HepG2 (cell line): ENCODE measurements at regions not wholly inside any gene's neighbourhood (a gene's known extent, or its start where the extent isn't known, plus 50 kb on each side); places are given as distances from the start of the nearest gene placed in this dataset.
"Not testable (repeated sequence)": the region's sequence is repeated elsewhere in the genome, so short reads cannot be mapped to it uniquely, and the experiment has no call there.

Source experiments
- ATAC-seq: fragments of 200-7000 bp; cut with Tn5 transposase; 3 replicates; pipeline ENCODE4 v1.9.1; 2020; ENCODE audit warnings: mild to moderate bottlenecking, moderate library complexity
- BruUV-seq: library from RNA; stranded (reverse); fragments of 400-500 nt; replicated peaks from 2 replicates; lab custom pipeline; 2021; lab: Mats Ljungman, UMichigan
- CTCF ChIA-PET: fragments of 300-600 bp; formaldehyde crosslinking; extraction: SDS; loops from one replicate; lab custom pipeline; 2021; ENCODE audit warnings: low total read pairs, inconsistent platforms, low intra/inter-chr PET ratio; lab: Yijun Ruan, JAX
- POLR2A ChIA-PET: fragments of 350-600 bp; sonication (Branson Sonifier 250); formaldehyde crosslinking; loops from one replicate; lab custom pipeline; 2020; ENCODE audit warnings: antibody characterized with exemption, inconsistent platforms; lab: Yijun Ruan, JAX
- DNase-seq: peaks from one replicate; pipeline ENCODE4 v3.0.0-alpha.2; 2015; ENCODE audit warnings: low spot score
- FAIRE-seq: peaks from 3 replicates; lab custom pipeline; 2011; peaks lifted over from hg19 to GRCh38; lab: Jason Lieb, UNC
- H2AFZ ChIP-seq: one replicate; pipeline ENCODE4 v1.6.1; 2011; ENCODE audit warnings: low read length, inconsistent platforms
- H3K27ac ChIP-seq: fragments of 300-600 bp; 3 replicates; pipeline ENCODE4 v1.8.0; 2011; ENCODE audit warnings: mixed run types, mild to moderate bottlenecking, mixed read lengths, low read length, inconsistent platforms; ENCODE audit not compliant: insufficient read depth; ENCODE audit errors: extremely low read length
- H3K27me3 ChIP-seq, 2 experiments: fragments of 200-600 bp in 1 of 2; 2 replicates in 1 of 2; 3 replicates in 1 of 2; pipeline versions ENCODE4 v1.6.0 to v1.8.0; 2011; ENCODE audit warnings: low read length in 2 of 2, mild to moderate bottlenecking in 2 of 2, moderate library complexity in 2 of 2, inconsistent platforms in 1 of 2; ENCODE audit not compliant: insufficient read depth in 2 of 2, control insufficient read depth in 1 of 2
- H3K36me3 ChIP-seq, 2 experiments: fragments of 200-600 bp in 1 of 2; replicated peaks in 1 of 2; 2 replicates in 1 of 2; 3 replicates in 1 of 2; pipeline versions ENCODE4 v1.5.1 to v1.8.0; 2011; ENCODE audit warnings: low read length in 2 of 2, inconsistent platforms in 1 of 2; ENCODE audit not compliant: insufficient read depth in 2 of 2, control insufficient read depth in 1 of 2
- H3K4me1 ChIP-seq: 2 replicates; pipeline ENCODE4 v1.5.1; 2012; ENCODE audit warnings: low read length, inconsistent platforms; ENCODE audit not compliant: insufficient read depth
- H3K4me2 ChIP-seq: 2 replicates; pipeline ENCODE4 v1.6.0; 2011; ENCODE audit warnings: low read depth, low read length, inconsistent platforms
- H3K4me3 ChIP-seq, 3 experiments: fragments of 200-600 bp in 1 of 3; sonication (generic), shearing (Covaris generic) in 1 of 3; replicated peaks in 1 of 3; 2 replicates each; pipeline ENCODE4 v1.5.1; 2011 to 2016; ENCODE audit warnings: low read length in 3 of 3, inconsistent platforms in 2 of 3, low read depth in 2 of 3, mild to moderate bottlenecking in 2 of 3, control low read depth in 1 of 3, mixed read lengths in 1 of 3; ENCODE audit not compliant: insufficient read depth in 1 of 3
- H3K79me2 ChIP-seq: one replicate; pipeline ENCODE4 v1.6.1; 2011; ENCODE audit warnings: low read length, inconsistent platforms; ENCODE audit not compliant: insufficient read depth
- H3K9ac ChIP-seq: 2 replicates; pipeline ENCODE4 v1.6.0; 2011; ENCODE audit warnings: mild to moderate bottlenecking, low read depth, low read length, inconsistent platforms; ENCODE audit not compliant: insufficient read depth
- H3K9me3 ChIP-seq: 2 replicates; pipeline ENCODE4 v1.5.1; 2012; ENCODE audit warnings: mild to moderate bottlenecking, low read length
- H4K20me1 ChIP-seq: 2 replicates; pipeline ENCODE4 v1.6.0; 2011; ENCODE audit warnings: inconsistent platforms, mild to moderate bottlenecking, low read length, moderate library complexity; ENCODE audit not compliant: insufficient read depth
- PCBP2 ChIP-seq: fragments of 200-400 bp; formaldehyde crosslinking; optimal IDR thresholded peaks from 2 replicates; pipeline ENCODE3; 2018; ENCODE audit warnings: low read length, low read depth; ENCODE audit not compliant: poor library complexity, severe bottlenecking
- WGBS: methylation state at CpG from one replicate; pipeline ENCODE4 v1.1.6; 2017; ENCODE audit warnings: low lambda C conversion rate; 5-methylcytosine and 5-hydroxymethylcytosine counted together
- in situ Hi-C: cut with HindIII; loops from 2 replicates; pipeline ENCODE4 v1.10.0; 2017; ENCODE audit warnings: low pct_unique_long_range_greater_than_20kb; ENCODE audit not compliant: extremely low pct_ligation_motif_present
- intact Hi-C: fragments of 100-400 bp; cut with micrococcal nuclease; formaldehyde crosslinking; loops from one replicate; pipeline ENCODE4 v1.10.0; 2022; ENCODE audit not compliant: unreplicated experiment
- TF ChIP-seq, protein P1 (sequence below): sonication (generic); formaldehyde crosslinking; IDR thresholded peaks from 2 replicates; pipeline ENCODE4 v1.4.0; 2020; ENCODE audit warnings: missing genetic modification reagents

GRCh38 chr12:31897781-31898503 is 61.3 kb upstream of the RESF1 start:
- H3K4me1 ChIP-seq: no peaks in the 10 kb centered on the region
- H3K9ac ChIP-seq: no peak overlapping the region
- no peak for FAIRE-seq
- H4K20me1 ChIP-seq: no peaks in the 10 kb centered on the region
- no peaks in the 10 kb centered on the region for H3K79me2 ChIP-seq
- no peaks in the 10 kb centered on the region for H3K36me3 ChIP-seq
- ChIA-PET CTCF (no interaction called here), POLR2A (no interaction called here)
- 38% methylated on average over 10 of the region's 10 CpGs for WGBS
- no peak overlapping the region for H3K4me3 ChIP-seq
- no peak for ATAC-seq
- no peak overlapping the region for H3K4me2 ChIP-seq
- H3K27me3 ChIP-seq: no peaks in the 10 kb centered on the region; a peak in 1 of 5 replicates
- no peak for DNase-seq
- H3K9me3 ChIP-seq: no peaks in the 10 kb centered on the region
- no TSS peak for BruUV-seq
- H2AFZ ChIP-seq: no peak overlapping the region
- H3K27ac ChIP-seq: no peak overlapping the region
- in situ Hi-C loops: no loop called here
- TF ChIP-seq PCBP2: peak; percentile 67
- TF ChIP-seq, protein P1, sequence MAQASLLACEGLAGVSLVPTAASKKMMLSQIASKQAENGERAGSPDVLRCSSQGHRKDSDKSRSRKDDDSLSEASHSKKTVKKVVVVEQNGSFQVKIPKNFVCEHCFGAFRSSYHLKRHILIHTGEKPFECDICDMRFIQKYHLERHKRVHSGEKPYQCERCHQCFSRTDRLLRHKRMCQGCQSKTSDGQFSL (CRISPR knock-in tag): no peak
- TF ChIP-seq, all 625 proteins: peak for 1
- intact Hi-C loops: no loop called here

DNA sequence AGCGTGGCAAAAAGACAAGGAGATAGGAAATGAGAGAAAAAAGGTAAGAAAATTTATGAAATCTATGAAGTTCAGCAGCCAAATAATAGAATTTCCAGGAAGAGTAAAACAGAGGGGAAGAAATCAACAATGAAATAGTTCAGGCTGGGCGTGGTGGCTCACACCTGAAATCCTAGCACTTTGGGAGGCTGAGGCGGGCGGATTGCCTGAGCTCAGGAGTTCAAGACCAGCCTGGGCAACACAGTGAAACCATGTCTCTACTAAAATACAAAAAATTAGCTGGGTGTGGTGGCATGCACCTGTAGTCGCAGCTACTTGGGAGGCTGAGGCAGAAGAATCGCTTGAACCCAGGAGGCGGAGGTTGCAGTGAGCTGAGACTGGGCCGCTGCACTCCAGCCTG is 62.1 kb upstream of the RESF1 start:
- H3K4me2 ChIP-seq, H3K79me2 ChIP-seq, ATAC-seq, intact Hi-C loops, in situ Hi-C loops, POLR2A ChIA-PET, H3K9ac ChIP-seq, H4K20me1 ChIP-seq, H3K9me3 ChIP-seq, H3K4me1 ChIP-seq, DNase-seq, H3K27ac ChIP-seq, H3K4me3 ChIP-seq, CTCF ChIA-PET, FAIRE-seq, H3K27me3 ChIP-seq, H3K36me3 ChIP-seq, BruUV-seq, H2AFZ ChIP-seq: not testable (repeated sequence)
- WGBS: 60% methylated on average over 8 of the region's 8 CpGs
